ENCODE measurements at regions not wholly inside any gene's neighbourhood (a gene's known extent, or its start where the extent isn't known, plus 50 kb on each side); places are given as distances from the start of the nearest gene placed in this dataset.

DNA sequence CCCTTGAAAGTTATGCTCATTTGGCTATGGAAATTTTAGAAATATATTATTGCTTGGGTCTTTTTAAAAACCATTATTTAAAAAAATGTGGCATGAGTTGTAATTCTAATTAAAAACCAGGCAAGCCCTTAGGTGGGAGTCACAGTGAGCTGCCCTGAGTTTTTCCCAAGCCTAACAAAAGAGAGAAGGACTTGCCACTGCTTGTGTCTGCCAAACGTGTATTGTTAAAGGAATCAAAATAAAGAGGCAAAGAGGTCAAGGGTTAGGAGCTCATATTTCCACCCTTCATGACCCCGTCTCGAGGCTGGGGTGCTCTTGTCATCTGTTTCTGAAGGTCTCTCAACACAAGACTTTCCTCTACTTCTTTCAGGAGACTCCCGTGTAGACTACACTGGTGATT lies 321.1 kb downstream of the ZIC1 start:
- intact Hi-C loops (cut with DNase I): no loop called here
- ATAC-seq: no peak
- no peak for DNase-seq (ENCODE audit: missing footprints)

DNA sequence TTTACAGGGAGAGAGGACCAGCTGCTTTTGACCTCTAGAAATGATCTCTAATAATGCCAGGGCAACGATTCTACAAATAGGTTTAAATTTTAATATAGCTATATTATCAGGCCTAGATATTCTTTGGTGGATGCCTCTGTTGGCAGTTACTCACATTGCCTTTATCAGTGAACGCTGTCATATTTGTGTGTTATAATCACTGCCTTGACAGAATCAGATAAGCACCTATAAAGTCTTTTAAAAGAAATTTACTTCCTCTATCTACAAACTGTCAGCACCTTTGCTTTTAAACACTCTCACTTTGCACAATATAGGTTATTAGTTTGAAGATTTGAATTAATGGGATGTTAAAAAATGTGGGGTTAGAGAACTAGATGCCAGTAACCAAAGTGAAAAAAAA lies 324.1 kb downstream of the ZIC1 start:
- intact Hi-C loops (cut with DNase I): no loop called here
- DNase-seq (ENCODE audit: missing footprints): no peak
- ATAC-seq: no peak

GRCh38 chr3:147735616-147736015 lies 326.5 kb downstream of the ZIC1 start:
- ATAC-seq (no peak), DNase-seq (ENCODE audit: missing footprints) (no peak)
- intact Hi-C loops (cut with DNase I): no loop called here

DNA sequence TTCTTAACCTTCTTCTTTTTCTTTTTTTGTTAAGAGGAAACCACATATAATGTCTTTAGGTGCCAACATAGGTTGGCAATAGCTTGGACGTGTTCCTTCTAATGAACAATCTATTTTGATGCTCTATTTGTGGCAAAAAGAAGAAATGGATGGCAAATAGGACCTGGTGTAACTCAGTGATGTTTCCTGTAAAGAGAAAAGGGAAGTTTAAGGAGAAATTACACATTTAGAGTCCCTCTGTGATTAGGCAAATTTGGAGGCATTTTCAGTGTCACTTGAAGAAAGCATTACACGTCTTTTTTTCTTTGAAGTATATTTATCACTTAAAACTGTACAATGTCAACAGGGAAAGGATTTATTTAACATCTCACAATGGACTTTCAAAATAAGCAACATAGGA lies 327.1 kb downstream of the ZIC1 start:
- no peak for DNase-seq (ENCODE audit: missing footprints)
- intact Hi-C loops (cut with DNase I): no loop called here

GRCh38 chr3:147737376-147737775 lies 328.2 kb downstream of the ZIC1 start:
- no peak for DNase-seq (ENCODE audit: missing footprints)
- no peak for ATAC-seq
- intact Hi-C loops (cut with DNase I): no loop called here

More for the DNA sequence above, 327.1 kb downstream of the ZIC1 start:
- no peak for ATAC-seq

- DNase-seq (ENCODE audit: missing footprints) (no peak), ATAC-seq (no peak)
- intact Hi-C loops (cut with DNase I): no loop called here
Observed at GRCh38 chr3:147740928-147741327, 331.8 kb downstream of the ZIC1 start.

DNA sequence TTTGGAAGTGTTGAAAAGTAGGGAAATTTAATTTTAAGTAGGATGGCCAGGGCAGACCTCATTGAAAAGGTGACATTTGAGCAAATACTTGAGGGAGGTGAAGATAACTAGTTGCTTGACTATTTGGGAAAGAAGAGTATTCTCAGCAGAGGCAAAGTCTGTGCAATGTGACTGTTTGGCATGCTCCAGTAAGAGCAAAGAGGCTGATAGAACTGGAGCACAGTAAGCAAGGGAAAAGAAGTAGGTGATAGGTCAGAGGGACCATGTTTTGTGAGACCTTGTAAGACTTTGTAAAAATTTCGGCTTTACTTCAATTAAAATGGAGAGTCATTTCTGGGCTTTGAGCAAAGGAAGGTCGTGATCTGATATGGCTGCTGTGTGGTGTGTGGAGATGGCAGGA lies 335.8 kb downstream of the ZIC1 start:
- intact Hi-C loops (cut with DNase I): no loop called here
- DNase-seq (ENCODE audit: missing footprints) (no peak), ATAC-seq (peak; percentile 39)

- DNase-seq (ENCODE audit: missing footprints) (no peak), ATAC-seq (no peak)
- intact Hi-C loops (cut with DNase I): loop anchor here (10.0 kb wide), 1 partner anchor 101 kb away; no protein-coding TSS in a partner anchor
Observed at GRCh38 chr3:147755310-147755709, 346.1 kb downstream of the ZIC1 start.

- no peak for ATAC-seq
- no peak for DNase-seq (ENCODE audit: missing footprints)
- intact Hi-C loops (cut with DNase I): loop anchor here (10.0 kb wide), 1 partner anchor 102 kb away; no protein-coding TSS in a partner anchor
Observed at GRCh38 chr3:147756476-147756875, 347.3 kb downstream of the ZIC1 start.

DNA sequence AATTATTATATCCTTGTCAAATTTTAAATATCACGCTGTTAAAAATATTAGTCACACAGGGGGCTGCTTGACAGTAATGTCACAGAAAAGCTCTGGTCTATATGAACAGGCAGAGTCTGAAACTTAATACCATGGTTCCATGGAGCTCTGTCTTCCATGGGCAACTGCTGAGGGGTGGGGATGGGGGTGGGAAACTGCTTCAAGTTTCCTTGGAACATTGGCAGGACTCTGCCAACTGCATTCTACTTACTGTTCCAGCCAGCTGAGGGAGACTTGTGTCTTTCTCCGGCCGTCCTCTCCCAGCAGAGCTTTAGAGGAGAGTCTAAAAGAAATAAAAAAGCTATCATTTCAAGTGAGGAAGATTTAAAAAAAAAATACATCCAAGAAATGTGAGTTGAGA lies 348.7 kb downstream of the ZIC1 start:
- intact Hi-C loops (cut with DNase I): loop anchor here (10.0 kb wide), 1 partner anchor 103 kb away; no protein-coding TSS in a partner anchor
- no peak for ATAC-seq
- DNase-seq (ENCODE audit: missing footprints): no peak

GRCh38 chr3:147758771-147759170 lies 349.6 kb downstream of the ZIC1 start:
- intact Hi-C loops (cut with DNase I): loop anchor here (10.0 kb wide), 1 partner anchor 104 kb away; no protein-coding TSS in a partner anchor
- peak; percentile 91 for ATAC-seq
- DNase-seq (ENCODE audit: missing footprints): no peak

DNA sequence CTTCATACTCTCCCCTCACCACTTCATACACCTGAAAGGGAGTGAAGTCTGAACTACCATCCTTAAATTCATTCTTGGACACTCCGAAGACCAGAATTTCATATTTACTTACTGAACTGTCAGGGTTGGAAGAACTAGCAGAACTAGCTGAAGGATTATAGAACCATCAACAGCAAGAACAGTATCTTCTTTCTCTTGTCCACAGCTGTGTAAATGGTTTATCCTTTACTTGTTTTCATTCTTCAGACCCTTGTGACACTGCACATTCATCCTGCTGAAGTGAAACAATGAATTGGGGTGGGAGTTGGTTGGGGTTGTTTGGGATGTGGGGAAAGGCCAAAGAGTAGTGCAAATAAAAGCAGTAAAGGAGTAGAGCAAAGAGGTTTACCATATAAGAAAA lies 350.9 kb downstream of the ZIC1 start:
- intact Hi-C loops (cut with DNase I): no loop called here
- ATAC-seq (no peak), DNase-seq (ENCODE audit: missing footprints) (no peak)

- DNase-seq (ENCODE audit: missing footprints): no peak
- intact Hi-C loops (cut with DNase I): no loop called here
- ATAC-seq: no peak
Observed at GRCh38 chr3:147760941-147761340, 351.8 kb downstream of the ZIC1 start.

DNA sequence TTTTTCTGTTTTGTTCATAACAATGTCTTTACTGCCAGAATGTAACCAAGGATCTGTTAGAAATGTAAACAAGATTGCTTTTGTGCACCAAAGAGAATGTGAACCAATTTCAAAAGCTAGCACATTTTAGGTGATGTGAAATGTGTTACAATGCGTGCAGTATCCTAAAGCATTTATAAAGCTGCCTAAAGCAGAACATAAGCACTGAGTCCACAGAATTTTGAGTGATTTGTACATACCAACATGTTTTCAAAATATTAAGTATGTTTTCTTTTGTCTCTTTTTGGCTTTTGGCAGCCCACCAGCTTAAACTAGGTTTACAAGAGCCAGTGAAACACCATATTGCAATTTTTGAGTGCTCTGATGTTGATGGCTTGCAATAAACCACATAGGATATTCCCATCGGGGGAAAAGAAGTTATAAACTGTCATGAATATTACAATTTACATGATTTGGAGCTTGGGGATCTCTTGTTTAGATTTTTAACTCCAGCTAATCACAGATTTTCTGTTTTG lies 364.0 kb downstream of the ZIC1 start:
- DNase-seq (ENCODE audit: missing footprints): no peak
- no peak for ATAC-seq
- intact Hi-C loops (cut with DNase I): no loop called here

GRCh38 chr3:147775411-147775810 lies 366.2 kb downstream of the ZIC1 start:
- no peak for ATAC-seq
- intact Hi-C loops (cut with DNase I): no loop called here
- DNase-seq (ENCODE audit: missing footprints): no peak

- intact Hi-C loops (cut with DNase I): no loop called here
- DNase-seq (ENCODE audit: missing footprints): no peak
- no peak for ATAC-seq
Observed at GRCh38 chr3:147775816-147776530, 366.8 kb downstream of the ZIC1 start.

DNA sequence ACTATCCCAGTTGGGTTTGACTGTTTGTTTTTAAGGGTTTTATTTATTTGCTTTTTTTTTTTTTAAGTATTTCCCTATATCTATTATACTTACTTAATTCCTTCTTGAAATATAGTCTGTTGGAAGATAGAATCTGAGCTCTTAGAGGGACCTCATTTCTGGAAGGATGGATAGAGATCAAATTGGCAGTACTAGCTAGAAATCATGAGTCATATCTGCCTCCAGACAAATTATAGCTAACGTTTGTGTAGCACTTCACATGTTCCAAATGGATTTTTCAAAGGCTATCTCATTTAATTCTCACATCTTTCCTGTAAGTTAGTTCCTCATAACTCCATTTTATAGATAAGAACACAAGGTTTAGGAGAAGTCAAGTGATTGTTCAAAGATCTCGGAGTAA lies 384.7 kb downstream of the ZIC1 start:
- ATAC-seq (no peak), DNase-seq (ENCODE audit: missing footprints) (no peak)
- intact Hi-C loops (cut with DNase I): no loop called here

- DNase-seq (ENCODE audit: missing footprints): no peak
- no peak for ATAC-seq
- intact Hi-C loops (cut with DNase I): no loop called here
Observed at GRCh38 chr3:147794596-147794995, 385.4 kb downstream of the ZIC1 start.

- DNase-seq (ENCODE audit: missing footprints) (no peak), ATAC-seq (no peak)
- intact Hi-C loops (cut with DNase I): no loop called here
Observed at GRCh38 chr3:147795418-147795817, 386.3 kb downstream of the ZIC1 start.

GRCh38 chr3:147797095-147797494 lies 387.9 kb downstream of the ZIC1 start:
- DNase-seq (ENCODE audit: missing footprints) (no peak), ATAC-seq (no peak)
- intact Hi-C loops (cut with DNase I): no loop called here

DNA sequence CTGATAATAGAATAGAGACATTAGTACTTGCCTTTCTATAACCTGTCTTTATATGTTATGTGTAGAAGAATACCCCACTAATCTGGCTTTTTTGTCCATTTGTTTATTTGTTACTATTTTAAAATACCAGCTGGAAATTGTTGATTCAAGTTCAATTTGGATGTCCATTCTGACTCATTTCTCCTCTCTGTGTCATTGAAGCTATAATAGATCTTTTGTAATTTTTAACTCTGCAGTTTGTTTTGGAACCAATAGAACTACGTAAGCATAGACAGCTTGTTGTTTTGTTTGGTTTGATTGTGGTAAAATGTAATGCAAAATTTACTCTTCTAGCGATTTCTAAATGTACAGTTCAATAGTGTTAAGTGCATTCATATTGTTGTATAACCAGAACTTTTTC lies 390.4 kb downstream of the ZIC1 start:
- no peak for ATAC-seq
- intact Hi-C loops (cut with DNase I): no loop called here
- DNase-seq (ENCODE audit: missing footprints): no peak
